ENCODE measurements at regions not wholly inside any gene's neighbourhood (a gene's known extent, or its start where the extent isn't known, plus 50 kb on each side); places are given as distances from the start of the nearest gene placed in this dataset.

DNA sequence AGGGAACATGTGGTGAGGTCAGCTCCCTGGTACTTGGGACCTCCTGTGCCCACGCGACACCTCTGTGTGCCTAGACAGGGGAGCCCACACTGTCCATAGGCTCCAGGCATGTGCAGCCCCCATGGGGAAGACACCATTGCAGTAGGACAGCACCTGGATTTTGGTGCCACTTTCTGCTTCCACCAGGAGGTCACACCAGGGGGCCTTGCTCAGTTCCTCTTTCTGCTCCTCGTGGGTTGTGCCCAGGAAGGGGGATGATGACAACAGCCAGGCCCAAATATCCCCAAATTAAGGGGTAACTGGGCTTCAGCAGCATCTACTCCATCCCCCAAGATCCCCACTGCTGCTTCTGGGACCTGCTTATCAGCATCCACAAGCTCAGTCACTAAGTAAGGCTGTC lies 358.2 kb upstream of the KAZN start:
- TF ChIP-seq, protein P1, sequence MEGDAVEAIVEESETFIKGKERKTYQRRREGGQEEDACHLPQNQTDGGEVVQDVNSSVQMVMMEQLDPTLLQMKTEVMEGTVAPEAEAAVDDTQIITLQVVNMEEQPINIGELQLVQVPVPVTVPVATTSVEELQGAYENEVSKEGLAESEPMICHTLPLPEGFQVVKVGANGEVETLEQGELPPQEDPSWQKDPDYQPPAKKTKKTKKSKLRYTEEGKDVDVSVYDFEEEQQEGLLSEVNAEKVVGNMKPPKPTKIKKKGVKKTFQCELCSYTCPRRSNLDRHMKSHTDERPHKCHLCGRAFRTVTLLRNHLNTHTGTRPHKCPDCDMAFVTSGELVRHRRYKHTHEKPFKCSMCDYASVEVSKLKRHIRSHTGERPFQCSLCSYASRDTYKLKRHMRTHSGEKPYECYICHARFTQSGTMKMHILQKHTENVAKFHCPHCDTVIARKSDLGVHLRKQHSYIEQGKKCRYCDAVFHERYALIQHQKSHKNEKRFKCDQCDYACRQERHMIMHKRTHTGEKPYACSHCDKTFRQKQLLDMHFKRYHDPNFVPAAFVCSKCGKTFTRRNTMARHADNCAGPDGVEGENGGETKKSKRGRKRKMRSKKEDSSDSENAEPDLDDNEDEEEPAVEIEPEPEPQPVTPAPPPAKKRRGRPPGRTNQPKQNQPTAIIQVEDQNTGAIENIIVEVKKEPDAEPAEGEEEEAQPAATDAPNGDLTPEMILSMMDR (IDR thresholded peaks at IDR 0.05): no peak
- TF ChIP-seq, protein P2, sequence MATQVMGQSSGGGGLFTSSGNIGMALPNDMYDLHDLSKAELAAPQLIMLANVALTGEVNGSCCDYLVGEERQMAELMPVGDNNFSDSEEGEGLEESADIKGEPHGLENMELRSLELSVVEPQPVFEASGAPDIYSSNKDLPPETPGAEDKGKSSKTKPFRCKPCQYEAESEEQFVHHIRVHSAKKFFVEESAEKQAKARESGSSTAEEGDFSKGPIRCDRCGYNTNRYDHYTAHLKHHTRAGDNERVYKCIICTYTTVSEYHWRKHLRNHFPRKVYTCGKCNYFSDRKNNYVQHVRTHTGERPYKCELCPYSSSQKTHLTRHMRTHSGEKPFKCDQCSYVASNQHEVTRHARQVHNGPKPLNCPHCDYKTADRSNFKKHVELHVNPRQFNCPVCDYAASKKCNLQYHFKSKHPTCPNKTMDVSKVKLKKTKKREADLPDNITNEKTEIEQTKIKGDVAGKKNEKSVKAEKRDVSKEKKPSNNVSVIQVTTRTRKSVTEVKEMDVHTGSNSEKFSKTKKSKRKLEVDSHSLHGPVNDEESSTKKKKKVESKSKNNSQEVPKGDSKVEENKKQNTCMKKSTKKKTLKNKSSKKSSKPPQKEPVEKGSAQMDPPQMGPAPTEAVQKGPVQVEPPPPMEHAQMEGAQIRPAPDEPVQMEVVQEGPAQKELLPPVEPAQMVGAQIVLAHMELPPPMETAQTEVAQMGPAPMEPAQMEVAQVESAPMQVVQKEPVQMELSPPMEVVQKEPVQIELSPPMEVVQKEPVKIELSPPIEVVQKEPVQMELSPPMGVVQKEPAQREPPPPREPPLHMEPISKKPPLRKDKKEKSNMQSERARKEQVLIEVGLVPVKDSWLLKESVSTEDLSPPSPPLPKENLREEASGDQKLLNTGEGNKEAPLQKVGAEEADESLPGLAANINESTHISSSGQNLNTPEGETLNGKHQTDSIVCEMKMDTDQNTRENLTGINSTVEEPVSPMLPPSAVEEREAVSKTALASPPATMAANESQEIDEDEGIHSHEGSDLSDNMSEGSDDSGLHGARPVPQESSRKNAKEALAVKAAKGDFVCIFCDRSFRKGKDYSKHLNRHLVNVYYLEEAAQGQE (IDR thresholded peaks at IDR 0.05): no peak
- TF ChIP-seq POLR2A (IDR thresholded peaks at IDR 0.05; ENCODE audit: low read length) (no peak), MAZ (IDR thresholded peaks at IDR 0.05; ENCODE audit: borderline replicate concordance, low read depth, low read length) (no peak)
